ENCODE measurements at regions not wholly inside any gene's neighbourhood (a gene's known extent, or its start where the extent isn't known, plus 50 kb on each side); places are given as distances from the start of the nearest gene placed in this dataset.
A peak's percentile ranks its signal among the peaks of the same experiment; 100 is the strongest.

DNA sequence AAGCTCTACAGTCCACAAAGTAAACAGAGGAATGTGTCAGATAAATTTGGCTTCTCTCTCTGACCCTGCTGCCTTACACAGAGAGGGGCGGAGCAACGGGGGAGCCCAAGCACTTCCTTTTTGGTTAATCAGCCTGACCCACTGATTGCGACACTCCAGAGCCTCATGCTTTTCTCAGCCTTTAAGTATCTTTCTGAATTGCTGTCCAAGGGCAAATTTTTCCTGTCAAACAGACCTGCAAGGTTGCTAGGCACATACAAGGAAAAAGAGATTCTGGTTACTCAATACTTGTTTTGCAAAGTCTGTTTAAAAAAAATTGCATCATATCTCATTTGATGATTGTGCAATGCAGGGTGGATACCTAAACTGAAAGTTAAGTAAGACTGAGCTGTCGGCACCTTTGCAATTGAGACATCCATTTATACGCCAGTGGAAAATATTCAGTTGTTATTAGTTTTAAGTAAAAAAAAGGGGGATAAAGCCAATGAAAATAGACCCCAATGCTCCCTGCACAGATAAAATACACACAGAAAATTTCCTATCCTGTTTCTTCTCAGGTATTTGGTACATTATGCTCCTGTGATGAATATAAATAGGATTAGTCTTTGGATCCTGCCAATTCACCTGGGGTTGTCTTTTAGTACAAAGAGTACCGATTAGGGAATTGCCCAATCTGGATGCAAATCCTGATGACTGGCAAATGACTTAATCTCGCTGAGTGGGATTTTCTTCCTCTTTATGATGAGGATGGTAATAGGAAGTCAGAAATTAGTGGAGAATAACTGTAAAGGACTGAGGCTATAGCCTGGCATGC is 260.2 kb upstream of the TRIB2 start:
- Histone ChIP-seq H3K4me1 (ENCODE audit: control insufficient read depth, low read depth, low read length) (peaks cover under 1% of the 10 kb centered on the region), H4K8ac (ENCODE audit: low read depth, low read length) (no peak overlapping the region), H2BK5ac (ENCODE audit: low read length) (no peak overlapping the region), H3K4ac (ENCODE audit: low read depth, low read length) (no peak overlapping the region), H4K5ac (ENCODE audit: low read length) (no peak overlapping the region), H3K9ac (ENCODE audit: low read length) (no peak overlapping the region), H3K4me2 (ENCODE audit: low read length) (no peak overlapping the region), H3K36me3 (ENCODE audit: control insufficient read depth, insufficient read depth, low read length) (no peaks in the 10 kb centered on the region), H2AK5ac (ENCODE audit: low read length) (no peak overlapping the region), H3K27ac (ENCODE audit: low read depth, low read length) (no peak overlapping the region), H3K27me3 (ENCODE audit: insufficient read depth, low read length, poor library complexity) (no peaks in the 10 kb centered on the region), H2BK120ac (ENCODE audit: low read depth, low read length) (no peak overlapping the region), H3K4me3 (ENCODE audit: low read length) (no peak overlapping the region), H2BK15ac (replicated peaks; ENCODE audit: low read depth) (peak overlapping the region; percentile 19), H3K18ac (ENCODE audit: low read length) (no peak overlapping the region), H3K23ac (ENCODE audit: low read length) (no peak overlapping the region), H3K79me2 (ENCODE audit: control insufficient read depth, insufficient read depth, low read length) (no peaks in the 10 kb centered on the region), H3K79me1 (ENCODE audit: low read length) (no peaks in the 10 kb centered on the region), H3K56ac (ENCODE audit: low read length) (no peak overlapping the region)
- no CpG with 5 or more reads among the region's 7 CpGs for WGBS (ENCODE audit: extremely low coverage, insufficient coverage, low lambda C conversion rate)
- DNase-seq = peak; percentile 80

DNA sequence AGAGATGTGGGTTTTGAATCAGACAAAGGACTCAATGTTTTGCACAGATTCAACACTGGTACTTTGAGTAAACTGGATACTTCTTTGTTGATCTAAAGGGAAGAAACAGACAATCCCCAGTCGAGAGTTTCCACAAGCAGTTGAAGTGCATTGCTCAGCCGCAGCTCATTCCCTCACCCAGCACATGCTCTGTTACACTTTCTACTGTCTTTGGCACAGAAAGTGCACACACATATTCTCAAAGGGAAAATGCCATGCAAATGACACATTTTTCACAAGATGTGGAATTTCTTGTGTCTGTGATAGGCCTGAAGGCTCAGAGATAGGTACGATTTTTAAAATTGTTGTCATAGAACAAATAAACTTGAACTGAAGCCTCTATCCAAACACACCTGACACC is 258.9 kb upstream of the TRIB2 start:
- Histone ChIP-seq H3K4ac (ENCODE audit: low read depth, low read length) (no peak overlapping the region), H3K27me3 (ENCODE audit: insufficient read depth, low read length, poor library complexity) (no peaks in the 10 kb centered on the region), H3K4me3 (ENCODE audit: low read length) (no peak overlapping the region), H4K5ac (ENCODE audit: low read length) (no peak overlapping the region), H2BK120ac (ENCODE audit: low read depth, low read length) (no peak overlapping the region), H3K36me3 (ENCODE audit: control insufficient read depth, insufficient read depth, low read length) (no peaks in the 10 kb centered on the region), H2AK5ac (ENCODE audit: low read length) (no peak overlapping the region), H3K27ac (ENCODE audit: low read depth, low read length) (no peak overlapping the region), H4K8ac (ENCODE audit: low read depth, low read length) (no peak overlapping the region), H3K18ac (ENCODE audit: low read length) (no peak overlapping the region), H3K23ac (ENCODE audit: low read length) (no peak overlapping the region), H2BK5ac (ENCODE audit: low read length) (no peak overlapping the region), H2BK15ac (replicated peaks; ENCODE audit: low read depth) (no peak overlapping the region), H3K79me1 (ENCODE audit: low read length) (no peaks in the 10 kb centered on the region), H3K9ac (ENCODE audit: low read length) (no peak overlapping the region), H3K79me2 (ENCODE audit: control insufficient read depth, insufficient read depth, low read length) (no peaks in the 10 kb centered on the region), H3K4me2 (ENCODE audit: low read length) (no peak overlapping the region), H3K4me1 (ENCODE audit: control insufficient read depth, low read depth, low read length) (no peaks in the 10 kb centered on the region), H3K56ac (ENCODE audit: low read length) (no peak overlapping the region)
- WGBS (ENCODE audit: extremely low coverage, insufficient coverage, low lambda C conversion rate) = no CpG with 5 or more reads among the region's 3 CpGs
- DNase-seq = no peak

DNA sequence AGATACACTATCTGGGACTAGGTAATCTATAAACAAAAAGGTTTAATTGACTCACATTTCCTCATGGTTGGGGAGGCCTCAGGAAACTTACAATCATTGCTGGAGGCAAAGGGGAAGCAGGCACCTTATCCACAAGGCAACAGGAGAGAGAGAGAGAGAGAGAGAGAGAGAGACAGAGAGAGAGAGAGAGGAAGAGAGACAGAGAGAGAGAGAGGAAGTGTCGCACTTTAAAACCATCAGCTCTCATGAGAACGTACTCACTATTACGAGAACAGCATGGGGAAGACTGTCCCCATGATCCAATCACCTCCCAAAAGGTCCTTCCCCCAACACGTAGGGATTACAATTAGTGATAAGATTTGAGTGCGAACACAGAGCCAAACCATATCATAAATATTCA is 253.5 kb upstream of the TRIB2 start:
- Histone ChIP-seq H3K18ac (ENCODE audit: low read length) (no peak overlapping the region), H3K4ac (ENCODE audit: low read depth, low read length) (no peak overlapping the region), H3K79me1 (ENCODE audit: low read length) (no peaks in the 10 kb centered on the region), H4K8ac (ENCODE audit: low read depth, low read length) (no peak overlapping the region), H3K56ac (ENCODE audit: low read length) (no peak overlapping the region), H3K23ac (ENCODE audit: low read length) (no peak overlapping the region), H3K4me3 (ENCODE audit: low read length) (no peak overlapping the region), H2BK15ac (replicated peaks; ENCODE audit: low read depth) (no peak overlapping the region), H3K4me2 (ENCODE audit: low read length) (no peak overlapping the region), H3K36me3 (ENCODE audit: control insufficient read depth, insufficient read depth, low read length) (no peaks in the 10 kb centered on the region), H3K9ac (ENCODE audit: low read length) (no peak overlapping the region), H3K27ac (ENCODE audit: low read depth, low read length) (no peak overlapping the region), H2AK5ac (ENCODE audit: low read length) (no peak overlapping the region), H3K79me2 (ENCODE audit: control insufficient read depth, insufficient read depth, low read length) (no peaks in the 10 kb centered on the region), H4K5ac (ENCODE audit: low read length) (no peak overlapping the region), H3K27me3 (ENCODE audit: insufficient read depth, low read length, poor library complexity) (no peaks in the 10 kb centered on the region), H2BK5ac (ENCODE audit: low read length) (no peak overlapping the region), H3K4me1 (ENCODE audit: control insufficient read depth, low read depth, low read length) (no peaks in the 10 kb centered on the region), H2BK120ac (ENCODE audit: low read depth, low read length) (no peak overlapping the region)
- DNase-seq = peak; percentile 70
- no CpG with 5 or more reads among the region's 5 CpGs for WGBS (ENCODE audit: extremely low coverage, insufficient coverage, low lambda C conversion rate)

DNA sequence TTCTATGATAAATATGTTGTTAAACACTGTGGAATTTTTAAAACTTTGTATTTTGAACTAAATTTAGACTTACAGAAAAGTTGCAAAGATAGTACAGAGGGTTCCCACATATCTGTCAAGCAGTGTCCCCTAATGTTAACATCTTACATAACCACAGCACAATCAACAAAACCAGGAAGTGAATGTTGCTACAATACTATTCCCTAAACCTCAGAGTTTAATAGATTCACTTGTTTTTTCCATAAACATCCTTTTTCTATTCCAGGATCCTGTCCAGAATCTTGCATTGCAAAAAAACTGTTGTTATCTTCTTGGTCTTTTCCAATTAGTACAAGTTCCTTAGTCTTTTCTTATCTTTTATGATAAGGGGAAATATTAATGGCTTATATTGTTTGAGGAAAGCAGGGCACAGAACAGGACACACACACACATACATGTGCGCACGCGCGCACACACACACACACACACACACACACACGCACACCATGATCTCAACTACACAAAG is 251.1 kb upstream of the TRIB2 start:
- no peaks in the 10 kb centered on the region for H3K36me3 ChIP-seq (ENCODE audit: control insufficient read depth, insufficient read depth, low read length)
- H3K18ac ChIP-seq (ENCODE audit: low read length) = no peak overlapping the region
- no peak overlapping the region for H3K4me3 ChIP-seq (ENCODE audit: low read length)
- H3K79me1 ChIP-seq (ENCODE audit: low read length) = no peaks in the 10 kb centered on the region
- no peak overlapping the region for H3K9ac ChIP-seq (ENCODE audit: low read length)
- DNase-seq = no peak
- no peak overlapping the region for H3K4ac ChIP-seq (ENCODE audit: low read depth, low read length)
- no peak overlapping the region for H2AK5ac ChIP-seq (ENCODE audit: low read length)
- H4K8ac ChIP-seq (ENCODE audit: low read depth, low read length) = no peak overlapping the region
- no peak overlapping the region for H2BK5ac ChIP-seq (ENCODE audit: low read length)
- no peak overlapping the region for H3K23ac ChIP-seq (ENCODE audit: low read length)
- no peak overlapping the region for H2BK15ac ChIP-seq (replicated peaks; ENCODE audit: low read depth)
- no peaks in the 10 kb centered on the region for H3K4me1 ChIP-seq (ENCODE audit: control insufficient read depth, low read depth, low read length)
- H3K4me2 ChIP-seq (ENCODE audit: low read length) = no peak overlapping the region
- no peaks in the 10 kb centered on the region for H3K79me2 ChIP-seq (ENCODE audit: control insufficient read depth, insufficient read depth, low read length)
- H4K5ac ChIP-seq (ENCODE audit: low read length) = no peak overlapping the region
- WGBS (ENCODE audit: extremely low coverage, insufficient coverage, low lambda C conversion rate) = no CpG with 5 or more reads among the region's 5 CpGs
- H3K27me3 ChIP-seq (ENCODE audit: insufficient read depth, low read length, poor library complexity) = no peaks in the 10 kb centered on the region
- H3K56ac ChIP-seq (ENCODE audit: low read length) = no peak overlapping the region
- H3K27ac ChIP-seq (ENCODE audit: low read depth, low read length) = no peak overlapping the region
- no peak overlapping the region for H2BK120ac ChIP-seq (ENCODE audit: low read depth, low read length)

DNA sequence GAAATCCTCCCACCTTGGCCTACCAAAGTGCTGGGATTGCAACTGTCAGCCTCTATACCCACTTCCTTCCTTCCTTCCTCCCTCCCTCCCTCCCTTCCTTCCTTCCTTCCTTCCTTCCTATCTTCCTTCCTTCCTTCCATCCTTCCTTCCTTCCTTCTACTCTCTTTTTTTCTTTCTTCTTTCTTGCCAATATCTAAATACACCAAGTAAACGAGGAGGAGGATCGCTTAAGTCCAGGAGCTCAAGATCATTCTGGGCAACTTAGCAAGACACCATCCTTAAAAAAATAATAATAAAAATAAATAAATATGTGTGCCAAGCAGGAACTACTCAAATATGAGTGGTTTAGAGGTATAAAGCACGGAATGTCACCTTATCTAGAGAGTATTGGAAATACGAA is 249.4 kb upstream of the TRIB2 start:
- H4K8ac ChIP-seq (ENCODE audit: low read depth, low read length) = no peak overlapping the region

DNA sequence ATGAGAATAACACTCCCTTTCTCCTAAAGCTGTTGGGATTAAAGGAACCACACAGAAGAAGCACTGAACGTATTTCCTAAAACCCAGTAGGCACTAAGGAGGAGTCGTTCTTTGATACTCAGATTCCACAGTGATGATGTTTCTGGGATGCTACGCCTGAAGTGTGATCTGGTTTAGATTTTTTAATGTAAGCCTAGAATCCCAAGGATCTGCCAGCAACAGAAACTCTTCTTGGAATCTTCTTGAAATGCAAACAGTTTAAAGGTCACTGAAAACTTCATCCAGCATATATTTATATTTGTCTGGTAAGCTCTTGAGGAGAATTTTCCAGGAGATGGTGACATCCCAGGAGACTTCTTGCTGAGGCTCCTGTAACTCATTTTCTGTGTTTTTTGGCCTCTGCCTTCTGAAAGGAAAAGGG is 247.6 kb upstream of the TRIB2 start:
- Histone ChIP-seq H3K79me2 (ENCODE audit: control insufficient read depth, insufficient read depth, low read length) (no peaks in the 10 kb centered on the region), H3K9ac (ENCODE audit: low read length) (no peak overlapping the region), H3K4ac (ENCODE audit: low read depth, low read length) (no peak overlapping the region), H2AK5ac (ENCODE audit: low read length) (no peak overlapping the region), H3K27me3 (ENCODE audit: insufficient read depth, low read length, poor library complexity) (no peaks in the 10 kb centered on the region), H3K56ac (ENCODE audit: low read length) (no peak overlapping the region), H2BK120ac (ENCODE audit: low read depth, low read length) (no peak overlapping the region), H3K36me3 (ENCODE audit: control insufficient read depth, insufficient read depth, low read length) (no peaks in the 10 kb centered on the region), H3K4me3 (ENCODE audit: low read length) (no peak overlapping the region), H2BK5ac (ENCODE audit: low read length) (no peak overlapping the region), H3K79me1 (ENCODE audit: low read length) (no peaks in the 10 kb centered on the region), H3K18ac (ENCODE audit: low read length) (no peak overlapping the region), H3K23ac (ENCODE audit: low read length) (no peak overlapping the region), H2BK15ac (replicated peaks; ENCODE audit: low read depth) (no peak overlapping the region), H3K4me2 (ENCODE audit: low read length) (no peak overlapping the region), H4K8ac (ENCODE audit: low read depth, low read length) (no peak overlapping the region), H3K27ac (ENCODE audit: low read depth, low read length) (no peak overlapping the region), H4K5ac (ENCODE audit: low read length) (no peak overlapping the region), H3K4me1 (ENCODE audit: control insufficient read depth, low read depth, low read length) (no peaks in the 10 kb centered on the region)
- no CpG with 5 or more reads among the region's 3 CpGs for WGBS (ENCODE audit: extremely low coverage, insufficient coverage, low lambda C conversion rate)
- DNase-seq = no peak

More for the DNA sequence above, 249.4 kb upstream of the TRIB2 start:
- Histone ChIP-seq H3K56ac (ENCODE audit: low read length) (no peak overlapping the region), H3K4me1 (ENCODE audit: control insufficient read depth, low read depth, low read length) (no peaks in the 10 kb centered on the region), H3K4me2 (ENCODE audit: low read length) (no peak overlapping the region), H2BK120ac (ENCODE audit: low read depth, low read length) (no peak overlapping the region), H3K9ac (ENCODE audit: low read length) (no peak overlapping the region), H2BK5ac (ENCODE audit: low read length) (no peak overlapping the region), H3K23ac (ENCODE audit: low read length) (no peak overlapping the region), H3K36me3 (ENCODE audit: control insufficient read depth, insufficient read depth, low read length) (no peaks in the 10 kb centered on the region), H2BK15ac (replicated peaks; ENCODE audit: low read depth) (no peak overlapping the region), H3K27ac (ENCODE audit: low read depth, low read length) (no peak overlapping the region), H3K79me2 (ENCODE audit: control insufficient read depth, insufficient read depth, low read length) (no peaks in the 10 kb centered on the region), H4K5ac (ENCODE audit: low read length) (no peak overlapping the region), H3K27me3 (ENCODE audit: insufficient read depth, low read length, poor library complexity) (no peaks in the 10 kb centered on the region), H3K18ac (ENCODE audit: low read length) (no peak overlapping the region), H3K79me1 (ENCODE audit: low read length) (no peaks in the 10 kb centered on the region), H2AK5ac (ENCODE audit: low read length) (no peak overlapping the region), H3K4me3 (ENCODE audit: low read length) (no peak overlapping the region), H3K4ac (ENCODE audit: low read depth, low read length) (no peak overlapping the region)
- DNase-seq = no peak
- no CpG with 5 or more reads among the region's 4 CpGs for WGBS (ENCODE audit: extremely low coverage, insufficient coverage, low lambda C conversion rate)

Measured in mesendoderm (in vitro differentiated cells).